A204.1 (cell line): ENCODE measurements at regions not wholly inside any gene's neighbourhood (a gene's known extent, or its start where the extent isn't known, plus 50 kb on each side); places are given as distances from the start of the nearest gene placed in this dataset.
"Not testable (repeated sequence)": the region's sequence is repeated elsewhere in the genome, so short reads cannot be mapped to it uniquely, and the experiment has no call there.

Source experiments
- FAIRE-seq: peaks from 2 replicates; lab custom pipeline; 2012; peaks lifted over from hg19 to GRCh38; lab: Jason Lieb, UNC

- no peak for FAIRE-seq
These were observed 1335.1 kb upstream of the ALCAM start for GRCh38 chr3:104031598-104031997.

- no peak for FAIRE-seq
These were observed 1334.4 kb upstream of the ALCAM start for GRCh38 chr3:104032283-104032682.

GRCh38 chr3:104040896-104041295 lies 1325.8 kb upstream of the ALCAM start:
- no peak for FAIRE-seq

GRCh38 chr3:104043001-104043543 lies 1323.6 kb upstream of the ALCAM start:
- not testable (repeated sequence) for FAIRE-seq

GRCh38 chr3:104044002-104044401 lies 1322.7 kb upstream of the ALCAM start:
- no peak for FAIRE-seq

GRCh38 chr3:104066658-104067057 lies 1300.1 kb upstream of the ALCAM start:
- no peak for FAIRE-seq

GRCh38 chr3:104069114-104069513 lies 1297.6 kb upstream of the ALCAM start:
- no peak for FAIRE-seq

GRCh38 chr3:104070906-104071305 lies 1295.8 kb upstream of the ALCAM start:
- no peak for FAIRE-seq

- no peak for FAIRE-seq
These were observed 1286.6 kb upstream of the ALCAM start for GRCh38 chr3:104080088-104080626.

GRCh38 chr3:104088738-104089137 lies 1278.0 kb upstream of the ALCAM start:
- FAIRE-seq, result no peak

- not testable (repeated sequence) for FAIRE-seq
These were observed 1276.7 kb upstream of the ALCAM start for GRCh38 chr3:104089987-104090386.

- no peak for FAIRE-seq
These were observed 1265.0 kb upstream of the ALCAM start for GRCh38 chr3:104101736-104102135.

GRCh38 chr3:104102386-104102785 lies 1264.3 kb upstream of the ALCAM start:
- peak; percentile 46 for FAIRE-seq

GRCh38 chr3:104106276-104106675 lies 1260.4 kb upstream of the ALCAM start:
- FAIRE-seq, result no peak

- peak; percentile 11 for FAIRE-seq
These were observed 1258.2 kb upstream of the ALCAM start for GRCh38 chr3:104108522-104108921.

- no peak for FAIRE-seq
These were observed 1240.2 kb upstream of the ALCAM start for GRCh38 chr3:104126463-104126862.

GRCh38 chr3:104126864-104127553 lies 1239.7 kb upstream of the ALCAM start:
- no peak for FAIRE-seq

GRCh38 chr3:104127830-104128229 lies 1238.9 kb upstream of the ALCAM start:
- FAIRE-seq, result no peak

GRCh38 chr3:104132566-104133403 lies 1233.9 kb upstream of the ALCAM start:
- FAIRE-seq, result no peak

- FAIRE-seq, result no peak
These were observed 1233.1 kb upstream of the ALCAM start for GRCh38 chr3:104133630-104134029.

- FAIRE-seq, result no peak
These were observed 1229.6 kb upstream of the ALCAM start for GRCh38 chr3:104137116-104137515.

GRCh38 chr3:104145164-104145563 lies 1221.5 kb upstream of the ALCAM start:
- no peak for FAIRE-seq

GRCh38 chr3:104149154-104149553 lies 1217.6 kb upstream of the ALCAM start:
- FAIRE-seq, result no peak
